T1000 (cell line): ENCODE measurements at regions not wholly inside any gene's neighbourhood (a gene's known extent, or its start where the extent isn't known, plus 50 kb on each side); places are given as distances from the start of the nearest gene placed in this dataset.

ENCODE experiments used
- DNase-seq: peaks from one replicate; lab custom pipeline; 2025; ENCODE audit warnings: mixed read lengths; lab: John Stamatoyannopoulos, UW

GRCh38 chr12:115700896-115701465, 576.5 kb downstream of the MED13L start:
- DNase-seq: no peak

GRCh38 chr12:115700081-115700480, 577.4 kb downstream of the MED13L start:
- DNase-seq: no peak

DNA sequence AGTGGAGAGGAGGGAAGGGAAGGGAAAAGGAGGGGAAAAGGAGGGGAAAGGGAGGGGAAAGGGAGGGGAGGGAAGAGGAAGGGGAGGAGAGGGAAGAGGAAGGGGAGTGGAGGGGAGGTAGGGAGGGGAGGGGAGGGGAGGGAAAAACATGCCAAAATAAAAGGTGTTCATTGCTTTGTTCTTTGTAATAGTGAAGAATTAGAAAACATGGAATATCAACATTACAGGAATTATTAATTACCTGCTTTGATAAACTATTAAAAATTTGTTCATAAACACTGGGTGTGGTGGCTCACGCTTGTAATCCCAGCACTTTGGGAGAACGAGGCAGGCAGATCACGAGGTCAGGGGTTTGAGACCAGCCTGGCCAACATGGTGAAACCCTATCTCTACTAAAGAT, 579.2 kb downstream of the MED13L start:
- no peak for DNase-seq

DNA sequence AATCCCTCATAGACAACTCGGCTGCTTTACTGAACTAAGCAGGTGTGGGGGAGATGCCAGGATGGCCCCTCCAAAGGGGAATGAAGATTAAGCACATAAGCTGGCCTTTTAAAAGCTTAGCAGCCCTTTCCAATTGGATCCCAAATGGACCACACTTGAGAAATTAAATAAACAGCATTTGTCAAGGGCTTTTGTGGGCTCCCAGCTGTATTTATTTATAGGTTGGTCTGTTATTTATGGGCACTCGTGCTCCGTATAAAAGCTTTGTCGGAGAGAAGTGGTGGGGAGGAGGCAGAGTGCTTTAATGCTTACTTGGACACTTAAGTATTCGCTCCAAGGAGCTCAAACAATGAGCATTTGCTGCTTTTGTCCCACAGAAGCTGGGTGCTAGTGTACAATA, 580.2 kb downstream of the MED13L start:
- DNase-seq: no peak

DNA sequence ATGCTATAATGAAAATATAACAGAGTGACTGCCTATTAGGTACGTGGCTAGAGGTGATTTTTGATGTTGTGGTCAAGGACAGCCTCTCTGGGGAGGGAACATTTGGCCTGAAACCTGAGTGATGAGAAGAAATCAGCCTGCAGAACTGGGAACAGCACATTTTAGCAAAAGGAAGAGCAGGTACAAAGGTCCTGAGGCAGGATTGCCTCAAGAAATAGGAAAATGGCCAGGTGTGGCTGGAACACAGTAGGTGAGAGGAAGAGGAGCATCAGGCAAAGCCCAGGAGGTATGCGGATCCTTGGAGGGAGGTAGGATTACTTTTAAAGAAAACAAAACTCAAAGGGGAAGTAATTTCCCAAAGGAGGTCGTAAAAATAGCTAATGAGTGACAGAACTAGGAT, 582.9 kb downstream of the MED13L start:
- DNase-seq: no peak

DNA sequence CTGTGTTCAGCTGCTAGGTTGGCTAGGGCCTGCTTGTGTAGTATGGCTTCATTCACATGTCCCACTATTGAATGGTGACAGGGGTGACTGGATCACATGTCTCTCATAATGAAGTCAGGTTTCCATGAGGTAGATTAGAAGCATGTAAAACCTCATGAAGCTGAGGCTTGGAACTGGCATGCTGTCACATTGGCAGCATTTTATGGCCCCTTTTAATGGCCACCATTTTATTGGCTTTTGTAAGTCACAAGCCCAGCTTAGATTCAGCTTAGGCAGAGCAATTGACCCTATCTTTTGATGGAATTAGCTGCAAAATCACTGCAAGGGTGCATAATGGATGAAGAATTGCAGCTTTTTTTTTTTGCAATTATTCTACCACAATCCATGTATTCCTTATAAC, 583.5 kb downstream of the MED13L start:
- no peak for DNase-seq

GRCh38 chr12:115691123-115691522, 586.4 kb downstream of the MED13L start:
- DNase-seq: no peak

- no peak for DNase-seq
These were observed 590.4 kb downstream of the MED13L start for GRCh38 chr12:115687094-115687493.

GRCh38 chr12:115683240-115683780, 594.2 kb downstream of the MED13L start:
- DNase-seq: no peak

GRCh38 chr12:115680967-115681366, 596.5 kb downstream of the MED13L start:
- no peak for DNase-seq

GRCh38 chr12:115672506-115673080, 604.9 kb downstream of the MED13L start:
- DNase-seq: no peak

DNA sequence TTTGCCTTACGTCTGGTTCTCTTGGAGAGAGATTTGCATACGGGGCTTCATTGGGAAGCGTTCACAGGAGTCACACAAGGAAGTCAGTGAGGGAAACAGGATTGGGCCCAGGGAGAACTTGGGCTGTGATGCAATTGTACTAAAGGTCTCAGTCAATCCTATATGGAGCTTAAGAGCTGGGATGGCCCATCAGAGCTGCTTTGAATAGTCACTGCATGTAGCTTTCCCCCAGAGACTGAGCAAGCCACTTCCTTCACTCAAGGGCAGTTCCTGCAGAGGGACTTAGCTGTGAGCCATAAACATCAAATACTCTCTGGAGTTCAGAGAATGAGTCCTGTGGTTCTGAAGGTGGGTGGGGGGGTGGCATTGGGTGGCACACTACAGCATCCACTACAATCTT, 605.4 kb downstream of the MED13L start:
- no peak for DNase-seq

GRCh38 chr12:115670869-115671268, 606.6 kb downstream of the MED13L start:
- no peak for DNase-seq

DNA sequence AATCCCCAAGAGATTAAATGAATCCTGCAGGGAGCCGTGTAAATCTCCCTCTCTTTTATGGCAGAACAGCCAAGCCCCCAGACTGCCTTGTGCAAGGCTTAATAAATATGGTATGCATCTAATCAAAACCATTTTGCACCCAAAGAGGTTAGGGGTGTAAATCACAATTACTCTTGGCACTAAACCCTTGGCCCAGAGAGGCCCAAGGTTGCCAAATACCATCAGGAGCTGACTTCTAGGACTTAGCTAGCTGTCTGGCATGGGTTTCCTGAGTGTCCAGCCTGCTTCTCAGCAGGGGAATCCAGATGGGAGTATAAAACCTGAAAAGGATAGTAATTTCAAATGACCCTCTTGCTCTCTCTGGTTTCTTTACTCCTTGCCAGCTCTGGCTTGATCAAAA, 610.4 kb downstream of the MED13L start:
- DNase-seq: no peak

DNA sequence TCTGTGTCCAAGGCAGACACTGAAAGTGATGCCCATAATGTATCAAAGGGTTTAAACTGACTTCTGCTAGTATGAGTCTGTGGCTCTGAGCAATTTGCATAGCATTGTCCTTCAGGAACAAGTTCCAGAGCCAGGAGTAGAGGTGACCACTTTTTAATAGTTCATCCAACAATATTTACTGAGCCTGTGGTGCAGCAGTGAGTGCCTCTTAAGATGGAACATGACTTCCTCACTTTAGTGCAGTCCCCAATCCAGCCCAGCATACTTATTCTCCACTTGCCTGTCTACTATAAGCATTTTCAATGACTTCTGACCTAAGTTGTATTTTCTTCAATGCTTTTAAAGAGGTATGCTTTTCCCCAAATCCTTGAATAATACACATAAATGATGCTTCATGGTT, 611.3 kb downstream of the MED13L start:
- no peak for DNase-seq

DNA sequence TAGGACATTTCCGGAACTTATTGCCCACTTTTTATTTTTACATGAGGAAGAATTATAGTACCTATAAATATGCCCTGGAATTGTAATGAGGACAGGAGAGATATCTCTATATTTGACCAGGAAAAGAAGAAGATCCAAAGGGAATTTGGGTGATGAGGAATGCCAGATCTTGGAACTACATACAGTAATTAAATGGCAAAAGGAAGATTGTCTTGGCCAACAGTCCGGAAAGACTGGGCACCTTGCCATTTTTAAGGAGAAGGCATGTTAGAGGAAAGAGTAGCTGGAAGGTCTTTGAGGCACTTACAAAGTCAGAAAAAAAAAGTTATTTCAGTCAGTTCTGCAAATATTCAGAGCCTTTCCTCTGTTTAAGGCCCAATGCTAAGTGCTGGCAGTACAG, 616.4 kb downstream of the MED13L start:
- no peak for DNase-seq

DNA sequence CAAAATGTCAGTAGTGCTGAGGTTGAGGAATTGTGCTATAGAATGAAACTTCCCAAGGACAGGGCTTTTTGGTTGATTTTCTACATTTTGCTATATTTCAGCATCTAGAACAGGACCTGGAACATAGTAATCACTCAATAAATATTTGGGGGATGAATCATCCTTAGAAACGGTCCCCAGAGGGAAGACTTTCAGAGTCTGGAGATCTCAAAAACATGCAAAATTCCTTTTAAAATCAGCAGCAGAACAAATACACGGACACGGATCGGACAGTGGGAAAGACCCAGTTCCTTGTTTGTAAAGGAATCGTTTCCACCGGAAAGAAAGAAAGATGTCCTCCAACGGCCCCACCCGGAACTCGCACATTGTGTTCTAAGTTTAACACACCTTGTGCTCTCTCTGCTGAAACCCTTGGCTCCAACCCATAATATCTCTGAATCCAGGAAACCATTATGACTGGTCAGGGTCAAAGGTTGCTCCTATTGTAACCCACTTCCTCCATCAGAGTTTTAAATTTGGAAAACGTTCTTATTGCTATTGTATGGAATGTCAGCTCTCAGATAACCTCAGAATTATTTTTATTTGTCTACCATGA, 617.2 kb downstream of the MED13L start:
- DNase-seq: no peak

GRCh38 chr12:115659422-115659821, 618.1 kb downstream of the MED13L start:
- DNase-seq: no peak

- DNase-seq: no peak
These were observed 620.1 kb downstream of the MED13L start for GRCh38 chr12:115657081-115658013.

DNA sequence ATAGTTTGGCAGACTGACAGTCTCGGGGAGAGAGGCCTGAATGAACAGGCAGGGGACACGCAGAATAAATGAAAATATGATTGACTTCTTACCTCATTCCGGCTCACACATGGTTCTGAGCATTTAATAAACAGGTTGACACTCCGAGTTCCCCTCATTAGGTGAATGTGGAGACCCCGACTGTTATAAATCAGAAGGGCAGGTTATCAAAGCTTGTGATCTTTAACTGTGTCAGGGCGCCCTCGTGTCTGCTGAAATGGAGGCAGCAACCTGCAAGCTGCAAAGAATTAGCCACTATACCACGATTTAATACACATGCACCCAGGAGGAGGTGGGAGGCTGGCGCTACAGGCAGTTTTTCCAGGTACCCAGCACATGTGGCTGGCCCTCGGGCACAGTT, 627.5 kb downstream of the MED13L start:
- no peak for DNase-seq

DNA sequence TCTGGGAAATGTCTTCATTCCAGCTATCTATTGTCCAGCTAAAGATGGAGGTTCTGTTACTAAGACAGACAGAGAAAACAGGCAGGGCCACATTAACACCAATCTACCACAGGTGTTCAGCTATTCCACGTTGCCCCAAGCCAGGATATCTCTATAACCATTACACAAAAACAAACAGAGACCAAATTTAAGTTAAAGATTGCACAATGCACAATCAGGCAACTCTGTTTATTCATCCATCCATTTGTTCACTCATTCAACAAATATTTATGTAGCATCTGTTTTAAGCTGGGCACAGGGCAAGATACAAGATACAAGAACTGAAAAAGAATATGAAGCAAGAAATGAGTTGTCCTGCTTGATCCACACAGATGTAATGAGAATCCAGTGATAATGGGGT, 629.0 kb downstream of the MED13L start:
- no peak for DNase-seq

DNA sequence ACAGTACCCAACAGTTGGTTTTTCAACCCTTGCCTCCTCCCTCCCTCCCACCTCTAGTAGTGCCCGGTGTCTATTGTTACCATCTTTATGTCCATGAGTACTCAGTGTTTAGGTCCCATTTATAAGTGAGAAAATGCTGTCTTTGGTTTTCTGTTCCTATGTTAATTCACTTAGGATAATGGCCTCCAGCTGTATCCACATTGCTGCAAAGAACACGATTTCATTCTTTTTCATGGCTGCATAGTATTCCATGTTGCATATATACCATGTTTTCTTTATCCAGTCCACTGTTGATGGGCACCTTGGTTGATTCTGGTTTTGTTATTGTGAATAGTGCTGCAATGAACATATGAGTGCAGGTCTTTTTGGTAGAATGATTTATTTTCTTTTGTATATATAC, 631.3 kb downstream of the MED13L start:
- DNase-seq: no peak

DNA sequence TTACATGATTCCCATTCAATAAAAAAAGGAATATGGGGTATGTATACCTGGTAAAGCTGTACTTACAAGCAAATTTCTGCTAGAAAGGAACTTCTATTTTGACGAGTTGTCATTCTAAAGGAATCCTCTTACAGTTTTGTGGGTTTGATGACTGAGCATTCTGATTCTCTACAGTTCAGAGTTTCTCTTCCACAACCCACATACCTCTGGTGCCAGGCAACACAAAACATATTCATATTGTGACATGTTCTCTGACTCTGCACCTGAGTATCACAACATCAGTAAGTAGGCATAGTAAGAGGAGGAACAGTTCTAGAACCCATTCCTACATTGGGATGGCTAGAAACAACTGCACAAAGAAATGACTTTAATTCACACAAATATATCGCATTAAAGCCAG, 636.6 kb downstream of the MED13L start:
- DNase-seq: no peak
